ENCODE measurements at regions not wholly inside any gene's neighbourhood (a gene's known extent, or its start where the extent isn't known, plus 50 kb on each side); places are given as distances from the start of the nearest gene placed in this dataset.
"Not testable (repeated sequence)": the region's sequence is repeated elsewhere in the genome, so short reads cannot be mapped to it uniquely, and the experiment has no call there.

- ChIA-PET CTCF (no interaction called here), POLR2A (no interaction called here)
- TF ChIP-seq BHLHE40 (IDR thresholded peaks at IDR 0.05; ENCODE audit: borderline replicate concordance) = no peak
- no peak for TF ChIP-seq ELF4 (IDR thresholded peaks at IDR 0.05)
- TF ChIP-seq ZNF384 (IDR thresholded peaks at IDR 0.05) = no peak
- no peak for TF ChIP-seq L3MBTL2 (conservative IDR thresholded peaks at IDR 0.05)
- TF ChIP-seq PKNOX1 (IDR thresholded peaks at IDR 0.05) = no peak
- DNase-seq (ENCODE audit: extremely low spot score) = no peak
Measured at GRCh38 chrX:117633277-117633676, 483.3 kb downstream of the KLHL13 start.

- no peak for DNase-seq (ENCODE audit: extremely low spot score)
- TF ChIP-seq FOXM1 (IDR thresholded peaks at IDR 0.05; ENCODE audit: borderline replicate concordance) (no peak), TARDBP (IDR thresholded peaks at IDR 0.05) (no peak), LEF1 (IDR thresholded peaks at IDR 0.05; ENCODE audit: borderline replicate concordance) (no peak), ZNF384 (IDR thresholded peaks at IDR 0.05) (no peak), SP1 (IDR thresholded peaks at IDR 0.05) (no peak)
- CTCF ChIA-PET = no interaction called here
- POLR2A ChIA-PET = no interaction called here
Measured at GRCh38 chrX:117628381-117628780, 488.2 kb downstream of the KLHL13 start.

DNA sequence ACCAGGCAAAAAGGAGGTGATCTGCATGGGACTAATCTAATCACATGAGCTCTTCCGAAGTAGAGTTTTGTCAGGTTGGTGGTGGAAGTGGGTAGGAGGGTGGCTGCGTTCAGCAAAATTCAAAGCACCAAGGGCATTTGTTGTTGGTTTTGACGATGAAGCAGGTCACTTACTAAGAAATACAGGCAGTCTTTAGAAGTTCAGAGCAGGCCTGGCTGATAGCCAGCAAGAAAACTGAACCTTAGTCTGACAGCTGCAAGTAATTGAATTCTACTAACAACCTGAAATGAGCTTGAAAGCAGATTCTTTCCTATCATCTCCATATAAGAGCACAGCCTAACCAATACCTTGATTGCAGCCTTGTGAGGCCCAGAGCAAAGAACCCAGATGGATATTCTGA lies 505.8 kb downstream of the KLHL13 start:
- ChIA-PET CTCF (no interaction called here), POLR2A (no interaction called here)
- TF ChIP-seq SUZ12 (IDR thresholded peaks at IDR 0.05) = no peak
- no peak for DNase-seq (ENCODE audit: extremely low spot score)

DNA sequence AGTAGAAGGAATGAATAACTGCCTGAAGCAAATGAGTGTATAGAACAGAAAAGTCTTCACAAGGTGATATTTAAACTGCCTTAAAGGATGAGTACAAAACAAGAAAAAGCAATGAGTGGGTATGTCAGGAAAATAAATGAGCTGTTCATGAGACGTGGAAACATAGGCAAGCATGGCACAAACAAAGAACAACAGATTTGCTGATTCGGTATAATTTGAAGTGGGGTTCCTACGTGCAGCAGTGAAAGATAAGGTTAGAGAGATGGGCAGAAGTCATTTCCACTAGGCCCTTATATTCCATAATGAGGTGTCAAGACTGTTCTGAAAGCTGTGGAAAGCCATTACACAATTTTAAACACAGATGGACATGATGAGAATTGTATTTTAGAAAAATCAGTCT lies 506.6 kb downstream of the KLHL13 start:
- CTCF ChIA-PET = no interaction called here
- DNase-seq (ENCODE audit: extremely low spot score) = no peak
- POLR2A ChIA-PET = no interaction called here
- no peak for TF ChIP-seq HDGF (IDR thresholded peaks at IDR 0.05; ENCODE audit: borderline replicate concordance)
- no peak for TF ChIP-seq FOXM1 (IDR thresholded peaks at IDR 0.05; ENCODE audit: borderline replicate concordance)
- TF ChIP-seq BHLHE40 (IDR thresholded peaks at IDR 0.05; ENCODE audit: borderline replicate concordance) = no peak
- TF ChIP-seq ZNF384 (IDR thresholded peaks at IDR 0.05) = no peak
- TF ChIP-seq ELF4 (IDR thresholded peaks at IDR 0.05) = no peak
- TF ChIP-seq TARDBP (IDR thresholded peaks at IDR 0.05) = no peak
- TF ChIP-seq FOXA1 (IDR thresholded peaks at IDR 0.05) = no peak
- TF ChIP-seq LEF1 (IDR thresholded peaks at IDR 0.05; ENCODE audit: borderline replicate concordance) = no peak
- TF ChIP-seq ARNT (IDR thresholded peaks at IDR 0.05) = no peak
- TF ChIP-seq CTBP1 (IDR thresholded peaks at IDR 0.05; ENCODE audit: borderline replicate concordance) = no peak
- TF ChIP-seq PKNOX1 (IDR thresholded peaks at IDR 0.05) = no peak
- no peak for TF ChIP-seq SUZ12 (IDR thresholded peaks at IDR 0.05)

GRCh38 chrX:117607561-117607960 lies 509.0 kb downstream of the KLHL13 start:
- DNase-seq (ENCODE audit: extremely low spot score) = no peak
- CTCF ChIA-PET = no interaction called here
- POLR2A ChIA-PET = no interaction called here
- TF ChIP-seq L3MBTL2 (conservative IDR thresholded peaks at IDR 0.05) (no peak), BHLHE40 (IDR thresholded peaks at IDR 0.05; ENCODE audit: borderline replicate concordance) (no peak), ELF4 (IDR thresholded peaks at IDR 0.05) (no peak), SP1 (IDR thresholded peaks at IDR 0.05) (no peak), LEF1 (IDR thresholded peaks at IDR 0.05; ENCODE audit: borderline replicate concordance) (no peak), TARDBP (IDR thresholded peaks at IDR 0.05) (no peak), PKNOX1 (IDR thresholded peaks at IDR 0.05) (no peak), ZNF384 (IDR thresholded peaks at IDR 0.05) (no peak), FOXA1 (IDR thresholded peaks at IDR 0.05) (no peak), SUZ12 (IDR thresholded peaks at IDR 0.05) (no peak), NFRKB (IDR thresholded peaks at IDR 0.05) (no peak), FOXM1 (IDR thresholded peaks at IDR 0.05; ENCODE audit: borderline replicate concordance) (no peak), ARNT (IDR thresholded peaks at IDR 0.05) (no peak), CTBP1 (IDR thresholded peaks at IDR 0.05; ENCODE audit: borderline replicate concordance) (no peak), HDGF (IDR thresholded peaks at IDR 0.05; ENCODE audit: borderline replicate concordance) (no peak)

DNA sequence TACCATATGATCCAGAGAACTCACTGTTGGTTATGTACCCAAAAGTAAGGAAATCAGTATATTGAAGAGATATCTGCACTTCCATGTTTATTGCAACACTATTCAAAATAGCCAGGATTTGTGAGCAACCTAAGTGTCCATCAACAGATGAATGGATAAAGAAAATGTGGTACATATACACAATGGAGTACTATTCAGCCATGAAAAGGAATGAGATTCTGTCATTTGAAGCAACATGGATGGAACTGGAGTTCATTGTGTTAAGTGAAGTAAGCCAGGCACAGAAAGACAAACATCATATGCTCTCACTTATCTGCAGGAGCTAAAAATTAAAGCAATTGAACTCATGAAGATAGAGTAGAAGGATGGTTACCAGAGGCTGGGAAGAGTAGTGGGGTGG lies 510.5 kb downstream of the KLHL13 start:
- POLR2A ChIA-PET; CTCF ChIA-PET; DNase-seq (ENCODE audit: extremely low spot score): not testable (repeated sequence)

GRCh38 chrX:117570160-117570559 lies 546.5 kb downstream of the KLHL13 start:
- POLR2A ChIA-PET = no interaction called here
- no peak for DNase-seq (ENCODE audit: extremely low spot score)
- TF ChIP-seq HDGF (IDR thresholded peaks at IDR 0.05; ENCODE audit: borderline replicate concordance) = no peak
- TF ChIP-seq PKNOX1 (IDR thresholded peaks at IDR 0.05) = no peak
- no peak for TF ChIP-seq SP1 (IDR thresholded peaks at IDR 0.05)
- no peak for TF ChIP-seq FOXM1 (IDR thresholded peaks at IDR 0.05; ENCODE audit: borderline replicate concordance)
- TF ChIP-seq FOXK2 (IDR thresholded peaks at IDR 0.05) = no peak
- TF ChIP-seq ZNF384 (IDR thresholded peaks at IDR 0.05) = no peak
- TF ChIP-seq CTBP1 (IDR thresholded peaks at IDR 0.05; ENCODE audit: borderline replicate concordance) = no peak
- no peak for TF ChIP-seq LEF1 (IDR thresholded peaks at IDR 0.05; ENCODE audit: borderline replicate concordance)
- no peak for TF ChIP-seq SUZ12 (IDR thresholded peaks at IDR 0.05)
- no peak for TF ChIP-seq FOXA1 (IDR thresholded peaks at IDR 0.05)
- no peak for TF ChIP-seq ARNT (IDR thresholded peaks at IDR 0.05)
- TF ChIP-seq L3MBTL2 (conservative IDR thresholded peaks at IDR 0.05) = no peak
- TF ChIP-seq TARDBP (IDR thresholded peaks at IDR 0.05) = no peak
- TF ChIP-seq ELF4 (IDR thresholded peaks at IDR 0.05) = no peak
- TF ChIP-seq BHLHE40 (IDR thresholded peaks at IDR 0.05; ENCODE audit: borderline replicate concordance) = no peak
- no peak for TF ChIP-seq NFRKB (IDR thresholded peaks at IDR 0.05)
- CTCF ChIA-PET = no interaction called here

Data from HEK293T (cell line).